Esophagus muscularis mucosa (tissue), 4 donors: ENCODE measurements at regions not wholly inside any gene's neighbourhood (a gene's known extent, or its start where the extent isn't known, plus 50 kb on each side); places are given as distances from the start of the nearest gene placed in this dataset.

Experiments
- DNase-seq: peaks from one replicate; pipeline ENCODE4 v3.0.0-alpha.2; 2017; ENCODE audit errors: extremely low spot score
- H3K27ac ChIP-seq, 4 donors: fragments of 200-600 bp; sonication (generic); replicated peaks in 1 of 4; 1 replicate in 3 of 4; 2 replicates in 1 of 4; pipeline ENCODE4 v1.5.1; 2016 to 2019; ENCODE audit warnings: mild to moderate bottlenecking in 1 of 4
- H3K27me3 ChIP-seq, 4 donors: fragments of 200-600 bp; sonication (generic); one replicate each; pipeline versions ENCODE4 v1.5.1 to v1.6.0; 2016 to 2019
- H3K36me3 ChIP-seq, 4 donors: fragments of 200-600 bp; sonication (generic); one replicate each; pipeline ENCODE4 v1.5.1; 2016 to 2019
- H3K4me1 ChIP-seq, 4 donors: fragments of 200-600 bp; sonication (generic); one replicate each; pipeline ENCODE4 v1.5.1; 2016 to 2019
- H3K4me3 ChIP-seq, 4 donors: fragments of 200-600 bp; sonication (generic); 1 replicate in 2 of 4; 2 replicates in 2 of 4; pipeline ENCODE4 v1.5.1; 2016 to 2019; ENCODE audit warnings: mild to moderate bottlenecking in 4 of 4, moderate library complexity in 1 of 4
- H3K9me3 ChIP-seq, 4 donors: fragments of 200-600 bp; sonication (generic); 1 replicate in 3 of 4; 2 replicates in 1 of 4; pipeline ENCODE4 v1.5.1; 2016 to 2019
- EP300 ChIP-seq: sonication (generic); formaldehyde crosslinking; IDR thresholded peaks from one replicate; pipeline ENCODE4 v1.6.1; 2017; ENCODE audit warnings: antibody characterized with exemption
- POLR2A ChIP-seq: fragments of 450-650 bp; IDR thresholded peaks from one replicate; pipeline ENCODE4 v1.6.1; 2017; ENCODE audit warnings: antibody characterized with exemption, moderate library complexity, mild to moderate bottlenecking, low read depth
- POLR2AphosphoS5 ChIP-seq, 2 donors: sonication (generic); formaldehyde crosslinking; IDR thresholded peaks; one replicate each; pipeline ENCODE4 v1.6.1; 2017; ENCODE audit warnings: antibody characterized with exemption in 2 of 2
- WGBS: methylation state at CpG from one replicate; pipeline ENCODE4 v1.1.5; 2018; 5-methylcytosine and 5-hydroxymethylcytosine counted together
- intact Hi-C: fragments of 100-400 bp; cut with DNase I; formaldehyde crosslinking; loops from one replicate; pipeline ENCODE4 v1.15.1; 2023
- TF ChIP-seq, protein P1 (sequence below), 3 experiments: fragments of 200-600 bp in 2 of 3; fragments of 450-650 bp in 1 of 3; sonication (generic) in 2 of 3; IDR thresholded peaks; one replicate each; pipeline ENCODE4 v1.5.1; 2017 to 2019; ENCODE audit warnings: antibody characterized with exemption in 3 of 3, mild to moderate bottlenecking in 2 of 3, moderate library complexity in 1 of 3

DNA sequence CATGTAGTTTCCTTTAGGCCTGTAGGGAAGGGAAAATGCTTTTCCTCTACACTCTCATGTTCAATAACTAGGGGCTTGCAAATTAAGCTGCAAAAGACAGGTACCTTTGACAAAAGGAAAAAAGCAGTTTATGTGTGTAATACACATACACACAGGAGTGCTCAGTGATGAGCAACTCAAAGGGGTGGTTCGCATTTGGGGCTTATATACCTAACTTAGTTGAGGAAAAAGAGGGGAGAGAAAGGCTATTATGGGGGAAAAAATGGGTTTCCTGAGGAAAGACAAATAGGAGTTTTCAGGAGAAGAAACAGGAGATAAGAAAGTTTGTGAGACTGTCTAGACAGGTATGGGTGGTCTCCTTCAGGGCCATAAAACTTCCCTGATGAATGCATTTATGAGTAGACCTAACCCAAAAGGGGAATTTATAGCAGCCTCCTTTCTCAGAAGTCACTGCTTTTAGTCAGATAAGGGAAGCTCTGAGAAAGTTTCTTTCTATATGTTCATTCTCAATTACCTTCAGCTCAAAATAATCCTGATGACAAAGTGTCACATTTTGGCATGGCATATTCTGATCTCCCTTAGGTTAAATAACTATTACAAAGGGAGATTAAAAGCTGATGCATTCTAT, 55.2 kb upstream of the EZH2 start:
- WGBS: 86% methylated on average over 1 of the region's 1 CpG
- DNase-seq: no peak
- Histone ChIP-seq H3K4me1 (peaks cover 5 to 17% (median 16%) of the 10 kb centered on the region in 4 donors), H3K27me3 (no peaks in the 10 kb centered on the region), H3K36me3 (no peaks in the 10 kb centered on the region), H3K9me3 (no peaks in the 10 kb centered on the region), H3K27ac (no peak overlapping the region), H3K4me3 (no peak overlapping the region)
- no peak for TF ChIP-seq POLR2AphosphoS5 (IDR thresholded peaks at IDR 0.05)
- TF ChIP-seq POLR2A: no peak
- TF ChIP-seq, protein P1, sequence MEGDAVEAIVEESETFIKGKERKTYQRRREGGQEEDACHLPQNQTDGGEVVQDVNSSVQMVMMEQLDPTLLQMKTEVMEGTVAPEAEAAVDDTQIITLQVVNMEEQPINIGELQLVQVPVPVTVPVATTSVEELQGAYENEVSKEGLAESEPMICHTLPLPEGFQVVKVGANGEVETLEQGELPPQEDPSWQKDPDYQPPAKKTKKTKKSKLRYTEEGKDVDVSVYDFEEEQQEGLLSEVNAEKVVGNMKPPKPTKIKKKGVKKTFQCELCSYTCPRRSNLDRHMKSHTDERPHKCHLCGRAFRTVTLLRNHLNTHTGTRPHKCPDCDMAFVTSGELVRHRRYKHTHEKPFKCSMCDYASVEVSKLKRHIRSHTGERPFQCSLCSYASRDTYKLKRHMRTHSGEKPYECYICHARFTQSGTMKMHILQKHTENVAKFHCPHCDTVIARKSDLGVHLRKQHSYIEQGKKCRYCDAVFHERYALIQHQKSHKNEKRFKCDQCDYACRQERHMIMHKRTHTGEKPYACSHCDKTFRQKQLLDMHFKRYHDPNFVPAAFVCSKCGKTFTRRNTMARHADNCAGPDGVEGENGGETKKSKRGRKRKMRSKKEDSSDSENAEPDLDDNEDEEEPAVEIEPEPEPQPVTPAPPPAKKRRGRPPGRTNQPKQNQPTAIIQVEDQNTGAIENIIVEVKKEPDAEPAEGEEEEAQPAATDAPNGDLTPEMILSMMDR (IDR thresholded peaks at IDR 0.05): no peak
- no peak for TF ChIP-seq EP300
- intact Hi-C loops: no loop called here

DNA sequence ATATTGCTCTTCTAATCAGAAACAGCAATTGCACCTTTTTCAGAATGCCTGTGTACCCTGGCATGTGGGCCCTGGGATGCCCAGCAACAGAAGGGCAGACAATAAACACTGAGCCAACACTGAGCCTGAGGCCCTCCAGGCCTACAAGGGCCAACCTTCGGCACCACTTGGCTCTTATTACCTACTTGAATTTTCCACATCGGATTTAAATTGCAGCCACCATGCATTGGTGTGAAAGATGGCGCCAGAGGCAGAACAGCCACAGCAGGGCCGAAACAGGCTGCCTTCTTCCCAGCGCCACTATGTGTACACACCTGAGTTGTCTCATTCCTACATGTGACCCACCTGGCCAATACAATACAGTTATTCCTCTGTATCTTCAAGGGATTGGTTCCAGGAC, 51.4 kb upstream of the EZH2 start:
- intact Hi-C loops: no loop called here
- H3K27me3 ChIP-seq: no peaks in the 10 kb centered on the region
- no peak overlapping the region for H3K27ac ChIP-seq
- H3K4me1 ChIP-seq: peaks cover 0 to 5% (median 5%) of the 10 kb centered on the region in 4 donors
- H3K9me3 ChIP-seq: no peaks in the 10 kb centered on the region
- no peak for DNase-seq
- no peaks in the 10 kb centered on the region for H3K36me3 ChIP-seq
- TF ChIP-seq POLR2AphosphoS5 (IDR thresholded peaks at IDR 0.05): no peak
- TF ChIP-seq POLR2A: no peak
- no peak for TF ChIP-seq EP300
- TF ChIP-seq, protein P1 (IDR thresholded peaks at IDR 0.05): no peak
- H3K4me3 ChIP-seq: no peak overlapping the region
- 100% methylated on average over 5 of the region's 5 CpGs for WGBS
